GM12872 (cell line): ENCODE measurements at regions not wholly inside any gene's neighbourhood (a gene's known extent, or its start where the extent isn't known, plus 50 kb on each side); places are given as distances from the start of the nearest gene placed in this dataset.

Experiments used
- TF ChIP-seq, protein P1 (sequence below): IDR thresholded peaks from 3 replicates; pipeline ENCODE4 v1.5.1; 2011; ENCODE audit warnings: low read depth, mild to moderate bottlenecking, low read length, moderate library complexity; ENCODE audit not compliant: insufficient read depth

GRCh38 chr4:181959121-181959520, 284.1 kb upstream of the TENM3 start:
- TF ChIP-seq, protein P1, sequence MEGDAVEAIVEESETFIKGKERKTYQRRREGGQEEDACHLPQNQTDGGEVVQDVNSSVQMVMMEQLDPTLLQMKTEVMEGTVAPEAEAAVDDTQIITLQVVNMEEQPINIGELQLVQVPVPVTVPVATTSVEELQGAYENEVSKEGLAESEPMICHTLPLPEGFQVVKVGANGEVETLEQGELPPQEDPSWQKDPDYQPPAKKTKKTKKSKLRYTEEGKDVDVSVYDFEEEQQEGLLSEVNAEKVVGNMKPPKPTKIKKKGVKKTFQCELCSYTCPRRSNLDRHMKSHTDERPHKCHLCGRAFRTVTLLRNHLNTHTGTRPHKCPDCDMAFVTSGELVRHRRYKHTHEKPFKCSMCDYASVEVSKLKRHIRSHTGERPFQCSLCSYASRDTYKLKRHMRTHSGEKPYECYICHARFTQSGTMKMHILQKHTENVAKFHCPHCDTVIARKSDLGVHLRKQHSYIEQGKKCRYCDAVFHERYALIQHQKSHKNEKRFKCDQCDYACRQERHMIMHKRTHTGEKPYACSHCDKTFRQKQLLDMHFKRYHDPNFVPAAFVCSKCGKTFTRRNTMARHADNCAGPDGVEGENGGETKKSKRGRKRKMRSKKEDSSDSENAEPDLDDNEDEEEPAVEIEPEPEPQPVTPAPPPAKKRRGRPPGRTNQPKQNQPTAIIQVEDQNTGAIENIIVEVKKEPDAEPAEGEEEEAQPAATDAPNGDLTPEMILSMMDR: no peak

DNA sequence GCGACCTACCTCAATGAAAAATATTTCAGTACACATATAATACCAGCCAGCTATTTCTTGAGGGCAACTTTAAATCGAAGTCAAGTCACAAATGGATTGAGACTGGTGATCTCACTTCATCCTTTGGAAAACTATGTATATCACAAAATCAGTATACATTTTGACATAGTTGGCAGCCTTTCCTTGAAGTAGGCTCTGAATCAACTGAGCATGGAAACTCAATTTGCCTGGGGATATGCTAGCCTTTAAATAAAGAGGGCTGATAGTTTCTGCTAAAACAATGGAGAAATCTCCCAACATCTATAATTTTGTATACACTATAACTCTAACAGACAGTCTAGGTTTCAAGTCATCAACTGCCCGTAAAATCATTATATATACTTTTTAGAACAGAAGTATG, 282.8 kb upstream of the TENM3 start:
- TF ChIP-seq, protein P1: no peak

- TF ChIP-seq, protein P1: no peak
Measured at GRCh38 chr4:181962321-181962720, 280.9 kb upstream of the TENM3 start.

GRCh38 chr4:181964731-181965130, 278.5 kb upstream of the TENM3 start:
- TF ChIP-seq, protein P1: no peak

- TF ChIP-seq, protein P1: no peak
Measured at GRCh38 chr4:181966104-181966551, 277.1 kb upstream of the TENM3 start.

DNA sequence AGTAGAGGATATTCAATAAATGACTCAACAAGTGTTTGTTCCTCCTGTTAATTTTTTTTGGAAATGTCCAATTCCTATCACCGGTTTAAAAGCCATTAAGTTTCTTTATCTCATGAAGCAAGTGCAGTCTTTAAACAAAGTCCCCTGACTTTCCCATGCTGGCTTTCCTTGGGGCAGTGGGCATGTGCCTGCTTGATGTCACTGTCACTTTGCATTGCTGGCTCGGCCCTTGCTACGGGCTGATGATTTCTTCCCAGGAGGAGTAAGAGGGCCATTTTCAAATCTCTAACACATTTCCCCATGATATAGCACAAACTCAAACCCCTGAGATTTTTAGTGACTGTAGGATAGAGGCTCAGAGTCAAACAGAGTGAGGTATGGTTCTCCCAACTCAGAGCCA, 275.8 kb upstream of the TENM3 start:
- TF ChIP-seq, protein P1: no peak

DNA sequence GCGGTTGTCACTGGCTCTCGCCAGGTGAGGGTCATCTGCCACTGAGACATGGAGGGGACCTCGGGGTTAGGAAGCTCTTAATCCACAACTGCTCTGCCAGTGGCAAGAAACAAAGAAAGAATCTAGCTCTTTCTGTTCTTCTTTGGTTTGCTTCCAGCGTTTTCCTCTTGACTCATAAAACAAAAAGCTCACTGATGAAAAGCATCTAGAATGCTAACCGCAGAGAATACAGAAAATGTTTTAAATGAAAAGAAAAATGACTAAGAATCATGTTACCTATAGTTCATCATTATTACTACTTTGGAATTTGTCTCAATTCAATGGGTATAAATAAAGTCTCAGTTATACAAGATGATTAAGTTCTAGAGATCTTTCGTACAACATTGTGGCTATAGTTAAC, 274.8 kb upstream of the TENM3 start:
- TF ChIP-seq, protein P1: no peak

- TF ChIP-seq, protein P1: no peak
Measured at GRCh38 chr4:181969151-181969550, 274.1 kb upstream of the TENM3 start.
